IMR-90 (cell line): ENCODE measurements at regions not wholly inside any gene's neighbourhood (a gene's known extent, or its start where the extent isn't known, plus 50 kb on each side); places are given as distances from the start of the nearest gene placed in this dataset.

ENCODE experiments used
- ATAC-seq: fragments of 200-7000 bp; cut with Tn5 transposase; 2 replicates; pipeline ENCODE4 v1.9.1; 2020; ENCODE audit warnings: low read depth, mild to moderate bottlenecking, moderate library complexity
- BruUV-seq: library from RNA; stranded (reverse); fragments of 400-500 nt; replicated peaks from 2 replicates; lab custom pipeline; 2021; lab: Mats Ljungman, UMichigan
- CTCF ChIA-PET: fragments of 300-600 bp; formaldehyde crosslinking; extraction: SDS; loops from one replicate; lab custom pipeline; 2021; ENCODE audit warnings: antibody characterized with exemption; lab: Yijun Ruan, JAX
- POLR2A ChIA-PET: fragments of 300-600 bp; sonication (Branson Sonifier 250); formaldehyde crosslinking; loops from one replicate; lab custom pipeline; 2022; ENCODE audit warnings: antibody characterized with exemption; ENCODE audit not compliant: unreplicated experiment; lab: Charles Lee
- DNase-seq: peaks from one replicate; pipeline ENCODE4 v3.0.0; 2013
- H2AFZ ChIP-seq: replicated peaks from 2 replicates; pipeline ENCODE3; 2013; ENCODE audit warnings: low read length, mild to moderate bottlenecking; ENCODE audit not compliant: poor library complexity
- H2AK5ac ChIP-seq: 2 replicates; pipeline ENCODE4 v1.6.1; 2013; ENCODE audit warnings: low read depth, low read length, inconsistent platforms
- H2AK9ac ChIP-seq: replicated peaks from 2 replicates; pipeline ENCODE3; 2013; ENCODE audit warnings: mild to moderate bottlenecking, low read depth, low read length, moderate library complexity; ENCODE audit not compliant: poor library complexity
- H2BK120ac ChIP-seq: 2 replicates; pipeline ENCODE4 v1.6.1; 2013; ENCODE audit warnings: low read depth, low read length, inconsistent platforms
- H2BK15ac ChIP-seq: 3 replicates; pipeline ENCODE4 v1.6.1; 2013; ENCODE audit warnings: low read depth, low read length, inconsistent platforms
- H2BK20ac ChIP-seq: 2 replicates; pipeline ENCODE4 v1.6.1; 2013; ENCODE audit warnings: low read depth, mild to moderate bottlenecking, inconsistent platforms, low read length, moderate library complexity
- H2BK5ac ChIP-seq: 2 replicates; pipeline ENCODE4 v1.6.1; 2013; ENCODE audit warnings: mild to moderate bottlenecking, low read depth, low read length, inconsistent platforms; ENCODE audit not compliant: poor library complexity, severe bottlenecking
- H3K14ac ChIP-seq: replicated peaks from 2 replicates; pipeline ENCODE4 v1.6.1; 2013; ENCODE audit warnings: low read depth, low read length, inconsistent platforms
- H3K18ac ChIP-seq: 2 replicates; pipeline ENCODE4 v1.6.1; 2013; ENCODE audit warnings: low read depth, low read length, control low read depth
- H3K23ac ChIP-seq: 2 replicates; pipeline ENCODE4 v1.6.1; 2013; ENCODE audit warnings: low read depth, low read length, inconsistent platforms
- H3K27ac ChIP-seq: 2 replicates; pipeline ENCODE4 v1.5.1; 2013; ENCODE audit warnings: mild to moderate bottlenecking, control low read depth, low read length; ENCODE audit not compliant: insufficient read depth
- H3K27me3 ChIP-seq: 2 replicates; pipeline ENCODE4 v1.6.1; 2013; ENCODE audit warnings: low read length; ENCODE audit not compliant: control insufficient read depth, insufficient read depth
- H3K36me3 ChIP-seq: 2 replicates; pipeline ENCODE4 v1.6.1; 2013; ENCODE audit warnings: low read length, mixed read lengths; ENCODE audit not compliant: control insufficient read depth, insufficient read depth
- H3K4ac ChIP-seq: 2 replicates; pipeline ENCODE4 v1.6.1; 2013; ENCODE audit warnings: low read depth, low read length, inconsistent platforms
- H3K4me1 ChIP-seq: 2 replicates; pipeline ENCODE4 v1.6.1; 2013; ENCODE audit warnings: low read length, mixed read lengths; ENCODE audit not compliant: control insufficient read depth, insufficient read depth
- H3K4me2 ChIP-seq: 2 replicates; pipeline ENCODE4 v1.6.1; 2013; ENCODE audit warnings: low read depth, mild to moderate bottlenecking, control low read depth, low read length, moderate library complexity
- H3K4me3 ChIP-seq: 2 replicates; pipeline ENCODE4 v1.5.1; 2013; ENCODE audit warnings: low read depth, mild to moderate bottlenecking, control low read depth, low read length, moderate library complexity; ENCODE audit not compliant: insufficient read depth
- H3K56ac ChIP-seq: 2 replicates; pipeline ENCODE4 v1.6.1; 2013; ENCODE audit warnings: low read length, inconsistent platforms; ENCODE audit not compliant: insufficient read depth; ENCODE audit errors: extremely low read depth
- H3K79me1 ChIP-seq, 2 experiments: 2 replicates each; pipeline ENCODE4 v1.6.1; 2013; ENCODE audit warnings: low read length in 2 of 2, inconsistent platforms in 1 of 2, low read depth in 1 of 2
- H3K9ac ChIP-seq: 2 replicates; pipeline ENCODE4 v1.6.1; 2013; ENCODE audit warnings: low read depth, low read length, control low read depth
- H3K9me1 ChIP-seq: 2 replicates; pipeline ENCODE4 v1.6.1; 2013; ENCODE audit warnings: low read length, inconsistent platforms; ENCODE audit not compliant: insufficient read depth
- H3K9me3 ChIP-seq: 2 replicates; pipeline ENCODE4 v1.6.1; 2013; ENCODE audit warnings: low read length; ENCODE audit not compliant: control insufficient read depth, insufficient read depth
- H4K20me1 ChIP-seq: 2 replicates; pipeline ENCODE4 v1.6.1; 2013; ENCODE audit warnings: low read length, inconsistent platforms; ENCODE audit not compliant: insufficient read depth
- H4K5ac ChIP-seq: 2 replicates; pipeline ENCODE4 v1.6.1; 2013; ENCODE audit warnings: mild to moderate bottlenecking, low read depth, low read length, control low read depth
- H4K8ac ChIP-seq, 2 experiments: 2 replicates each; pipeline ENCODE4 v1.6.1; 2013; ENCODE audit warnings: low read depth in 2 of 2, low read length in 2 of 2, control low read depth in 1 of 2, inconsistent platforms in 1 of 2
- H4K91ac ChIP-seq: 2 replicates; pipeline ENCODE4 v1.6.1; 2013; ENCODE audit warnings: low read depth, low read length, inconsistent platforms; ENCODE audit not compliant: insufficient read depth
- CHD1 ChIP-seq: IDR thresholded peaks from 2 replicates; pipeline ENCODE4 v1.6.1; 2012; ENCODE audit warnings: low read depth, low read length, improper control_type of control experiment
- WGBS, 2 experiments: methylation state at CpG; one replicate each; pipeline versions ENCODE4 v1.1.5 to v1.1.7; 2013; ENCODE audit warnings: missing lambda C conversion rate in 2 of 2; ENCODE audit not compliant: insufficient read length in 1 of 2; ENCODE audit errors: extremely low coverage in 2 of 2; 5-methylcytosine and 5-hydroxymethylcytosine counted together
- dilution Hi-C: fragments of 300-500 bp; cut with HindIII; formaldehyde crosslinking; loops from one replicate; pipeline ENCODE4 v1.14.3; 2018; ENCODE audit warnings: low sequenced_read_pairs; ENCODE audit not compliant: unreplicated experiment
- in situ Hi-C: fragments of 300-500 bp; cut with MboI; formaldehyde crosslinking; loops from 3 replicates; pipeline ENCODE4 v1.14.3; 2019; ENCODE audit warnings: low sequenced_read_pairs, inconsistent platforms, mixed read lengths
- intact Hi-C: fragments of 100-400 bp; cut with micrococcal nuclease; formaldehyde crosslinking; loops from 2 replicates; pipeline ENCODE4 v1.10.0; 2022

DNA sequence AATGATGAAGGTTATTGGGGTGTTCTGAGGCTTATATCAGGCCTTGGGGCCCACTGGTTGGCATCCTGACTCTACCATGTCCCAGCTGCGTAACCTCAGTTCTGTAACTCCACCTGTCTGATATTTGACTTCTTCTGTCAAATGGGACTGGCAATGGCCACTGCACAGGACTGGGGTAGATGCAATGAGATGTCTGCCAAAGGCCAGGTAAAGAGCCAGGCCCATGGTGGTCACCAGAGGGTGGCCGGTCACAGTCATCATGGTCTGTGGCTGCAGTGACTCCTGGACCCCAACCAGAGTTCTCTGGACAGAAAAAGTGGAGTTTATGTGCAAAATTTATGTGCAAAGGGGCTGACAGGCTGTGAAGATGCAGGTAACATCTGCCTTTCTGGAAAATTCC, 173.3 kb downstream of the PTPRU start:
- BruUV-seq, result no TSS peak
- POLR2A ChIA-PET, result no interaction called here

More for the DNA sequence above, 173.3 kb downstream of the PTPRU start:
- no peak overlapping the region for H3K4me3 ChIP-seq
- WGBS, 2 experiments, result 29% methylated on average over 1 of the region's 2 CpGs; no CpG with 5 or more reads in 1 of the 2 experiments
- no peak overlapping the region for H3K9ac ChIP-seq
- peaks cover 2% of the 10 kb centered on the region; the same call in 1 of the 2 replicates for H3K27me3 ChIP-seq
- H3K23ac ChIP-seq, result no peak overlapping the region
- in situ Hi-C loops (no loop called here), intact Hi-C loops (no loop called here), dilution Hi-C loops (no loop called here)
- no peak overlapping the region for H2AK5ac ChIP-seq
- no peaks in the 10 kb centered on the region for H3K36me3 ChIP-seq
- H2AFZ ChIP-seq, result no peak overlapping the region
- no peak overlapping the region for H4K91ac ChIP-seq
- ATAC-seq, result no peak
- no peaks in the 10 kb centered on the region for H4K20me1 ChIP-seq
- CTCF ChIA-PET, result no interaction called here
- H4K8ac ChIP-seq, result no peak overlapping the region
- no peak overlapping the region for H3K14ac ChIP-seq
- H3K4me1 ChIP-seq, result no peaks in the 10 kb centered on the region
- no peak overlapping the region for H2BK15ac ChIP-seq
- H3K56ac ChIP-seq, result no peak overlapping the region
- no peak overlapping the region for H3K27ac ChIP-seq
- H2BK5ac ChIP-seq, result no peak overlapping the region
- H2BK120ac ChIP-seq, result no peak overlapping the region
- no peaks in the 10 kb centered on the region for H3K79me1 ChIP-seq
- no peak for DNase-seq
- H2AK9ac ChIP-seq, result peak overlapping the region; percentile 77
- no peak overlapping the region for H3K4me2 ChIP-seq
- no peak overlapping the region for H3K4ac ChIP-seq
- no peaks in the 10 kb centered on the region for H3K9me1 ChIP-seq
- H3K9me3 ChIP-seq, result no peaks in the 10 kb centered on the region
- no peak overlapping the region for H4K5ac ChIP-seq
- no peak overlapping the region for H2BK20ac ChIP-seq
- no peak for TF ChIP-seq CHD1
- H3K18ac ChIP-seq, result no peak overlapping the region
